Left ventricle myocardium inferior (tissue), 1 donor: ENCODE measurements at regions not wholly inside any gene's neighbourhood (a gene's known extent, or its start where the extent isn't known, plus 50 kb on each side); places are given as distances from the start of the nearest gene placed in this dataset.

Source experiments
- DNase-seq: peaks from one replicate; pipeline ENCODE4 v3.0.0-alpha.2; 2020
- H3K27ac ChIP-seq: fragments of 200-600 bp; replicated peaks from 2 replicates; pipeline ENCODE4 v1.8.0; 2021
- H3K27me3 ChIP-seq: fragments of 200-600 bp; 2 replicates; pipeline ENCODE4 v1.8.0; 2021; ENCODE audit warnings: low read depth
- H3K36me3 ChIP-seq: fragments of 200-600 bp; 2 replicates; pipeline ENCODE4 v1.8.0; 2021
- H3K4me1 ChIP-seq: fragments of 200-600 bp; 2 replicates; pipeline ENCODE4 v1.8.0; 2021
- H3K4me3 ChIP-seq: fragments of 200-600 bp; 2 replicates; pipeline ENCODE4 v1.8.0; 2021; ENCODE audit warnings: mild to moderate bottlenecking, moderate library complexity
- H3K9me3 ChIP-seq: fragments of 200-600 bp; replicated peaks from 2 replicates; pipeline ENCODE4 v1.8.0; 2021
- intact Hi-C: fragments of 100-400 bp; cut with micrococcal nuclease; formaldehyde crosslinking; loops from one replicate; pipeline ENCODE4 v1.11.0; 2022
- TF ChIP-seq, protein P1 (sequence below): fragments of 200-600 bp; IDR thresholded peaks from 2 replicates; pipeline ENCODE4 v1.8.0; 2021; ENCODE audit warnings: antibody characterized with exemption, mild to moderate bottlenecking, borderline replicate concordance
- donor health status: DM: no; HTN: yes; CAD: no; lungs with severe emphysema.

DNA sequence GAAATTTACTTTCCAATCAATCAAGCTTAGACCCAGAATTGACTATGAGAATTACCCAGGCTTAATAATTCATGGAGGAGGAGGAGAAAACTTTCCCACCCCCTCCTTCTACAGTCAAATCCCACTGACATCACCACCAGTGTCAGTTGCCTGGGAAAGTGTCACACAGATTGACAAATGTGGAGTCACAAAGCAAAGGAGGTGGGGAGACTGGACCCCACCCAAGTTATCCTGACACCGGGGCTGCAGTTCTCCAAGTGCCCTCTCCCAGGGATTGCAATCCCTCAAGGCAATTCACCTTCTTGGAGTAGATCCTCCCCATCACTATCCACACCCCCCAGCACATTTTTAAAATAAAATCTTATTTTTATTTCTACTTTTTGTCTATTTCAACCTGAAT, 100.2 kb upstream of the CDH11 start:
- H3K27me3 ChIP-seq: peaks cover 18% of the 10 kb centered on the region
- no peak overlapping the region for H3K27ac ChIP-seq
- no peaks in the 10 kb centered on the region for H3K4me1 ChIP-seq
- intact Hi-C loops: no loop called here
- TF ChIP-seq, protein P1, sequence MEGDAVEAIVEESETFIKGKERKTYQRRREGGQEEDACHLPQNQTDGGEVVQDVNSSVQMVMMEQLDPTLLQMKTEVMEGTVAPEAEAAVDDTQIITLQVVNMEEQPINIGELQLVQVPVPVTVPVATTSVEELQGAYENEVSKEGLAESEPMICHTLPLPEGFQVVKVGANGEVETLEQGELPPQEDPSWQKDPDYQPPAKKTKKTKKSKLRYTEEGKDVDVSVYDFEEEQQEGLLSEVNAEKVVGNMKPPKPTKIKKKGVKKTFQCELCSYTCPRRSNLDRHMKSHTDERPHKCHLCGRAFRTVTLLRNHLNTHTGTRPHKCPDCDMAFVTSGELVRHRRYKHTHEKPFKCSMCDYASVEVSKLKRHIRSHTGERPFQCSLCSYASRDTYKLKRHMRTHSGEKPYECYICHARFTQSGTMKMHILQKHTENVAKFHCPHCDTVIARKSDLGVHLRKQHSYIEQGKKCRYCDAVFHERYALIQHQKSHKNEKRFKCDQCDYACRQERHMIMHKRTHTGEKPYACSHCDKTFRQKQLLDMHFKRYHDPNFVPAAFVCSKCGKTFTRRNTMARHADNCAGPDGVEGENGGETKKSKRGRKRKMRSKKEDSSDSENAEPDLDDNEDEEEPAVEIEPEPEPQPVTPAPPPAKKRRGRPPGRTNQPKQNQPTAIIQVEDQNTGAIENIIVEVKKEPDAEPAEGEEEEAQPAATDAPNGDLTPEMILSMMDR: no peak
- H3K9me3 ChIP-seq: no peaks in the 10 kb centered on the region
- H3K36me3 ChIP-seq: no peaks in the 10 kb centered on the region
- DNase-seq: no peak
- no peak overlapping the region for H3K4me3 ChIP-seq

DNA sequence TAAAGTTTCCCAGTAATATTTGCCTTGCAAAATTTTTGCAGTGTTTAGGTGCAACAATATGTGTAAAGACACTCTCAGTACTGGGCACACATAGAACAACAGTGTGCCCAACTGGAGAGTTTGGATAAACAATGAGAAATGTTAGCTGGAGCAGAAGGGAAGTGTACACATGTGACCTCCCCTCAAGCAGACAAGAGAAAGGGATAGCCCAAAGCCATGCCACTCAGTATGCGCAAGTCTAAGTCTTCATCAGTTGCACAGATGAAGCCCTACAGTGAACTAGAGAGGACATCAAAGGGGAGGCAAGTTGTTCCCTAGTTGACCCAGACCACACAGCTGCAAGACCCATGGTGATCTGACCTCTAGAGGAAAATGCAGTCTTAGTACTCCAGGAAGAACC, 97.9 kb upstream of the CDH11 start:
- H3K4me1 ChIP-seq: no peaks in the 10 kb centered on the region
- intact Hi-C loops: no loop called here
- TF ChIP-seq, protein P1: no peak
- peaks cover 18% of the 10 kb centered on the region for H3K27me3 ChIP-seq
- no peaks in the 10 kb centered on the region for H3K9me3 ChIP-seq
- no peak overlapping the region for H3K4me3 ChIP-seq
- DNase-seq: no peak
- no peak overlapping the region for H3K27ac ChIP-seq
- H3K36me3 ChIP-seq: no peaks in the 10 kb centered on the region

DNA sequence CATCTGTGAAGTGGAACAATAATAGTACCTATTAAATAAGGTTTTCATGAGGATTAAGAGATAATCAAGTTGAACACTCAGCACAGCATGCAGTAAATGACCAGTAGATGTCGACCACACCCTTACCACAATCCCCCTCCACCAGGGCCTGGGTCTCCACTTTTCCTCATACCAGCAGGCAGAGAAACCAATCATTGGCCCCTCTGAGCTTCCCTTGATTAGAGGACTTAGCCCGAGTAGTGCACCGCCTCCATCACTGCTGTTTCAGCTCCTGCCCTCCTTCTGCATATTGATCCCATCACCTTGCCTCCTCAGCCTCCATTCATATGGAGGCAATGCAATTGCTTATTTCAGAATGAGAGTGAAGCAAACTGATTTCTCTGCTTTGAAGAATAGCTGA, 96.5 kb upstream of the CDH11 start:
- Histone ChIP-seq H3K27me3 (peaks cover 18% of the 10 kb centered on the region), H3K9me3 (no peaks in the 10 kb centered on the region), H3K4me1 (no peaks in the 10 kb centered on the region), H3K27ac (no peak overlapping the region), H3K4me3 (no peak overlapping the region), H3K36me3 (no peaks in the 10 kb centered on the region)
- TF ChIP-seq, protein P1: no peak
- DNase-seq: no peak
- intact Hi-C loops: no loop called here

DNA sequence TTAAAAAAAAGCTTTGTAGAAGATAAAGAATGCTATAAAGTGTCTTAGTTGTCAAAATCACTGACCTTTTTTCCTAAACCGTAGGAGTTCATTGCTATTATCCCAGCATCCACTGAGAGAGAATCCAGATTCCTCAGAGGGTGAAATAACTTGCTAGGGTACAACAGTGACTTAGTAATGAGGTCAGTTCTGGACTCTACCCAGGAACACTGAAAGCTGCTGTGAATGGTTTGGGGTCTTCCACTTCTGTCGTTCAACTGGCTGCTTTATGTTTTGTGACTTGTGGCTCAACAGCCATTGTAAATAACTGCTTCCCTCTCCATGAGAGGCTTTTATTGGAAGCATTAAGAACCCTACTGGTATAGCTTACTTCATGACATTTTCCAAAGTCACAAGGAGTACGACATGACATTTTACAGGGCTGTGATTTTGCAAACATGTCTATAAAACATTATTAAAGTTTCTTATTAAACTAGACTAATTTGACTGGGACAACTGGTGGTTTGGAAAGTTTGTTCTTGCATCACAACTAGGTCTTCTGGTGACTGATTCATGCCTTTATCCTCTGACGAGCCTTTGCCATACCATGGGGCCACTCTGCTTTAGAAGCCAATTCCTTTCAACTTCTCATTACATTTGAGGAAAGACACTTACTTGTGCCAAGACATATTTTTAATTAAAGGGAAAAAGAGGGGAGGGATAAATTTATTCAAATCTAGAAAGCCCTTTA, 92.2 kb upstream of the CDH11 start:
- DNase-seq: no peak
- no peaks in the 10 kb centered on the region for H3K4me1 ChIP-seq
- no peak overlapping the region for H3K27ac ChIP-seq
- H3K36me3 ChIP-seq: no peaks in the 10 kb centered on the region
- H3K9me3 ChIP-seq: no peaks in the 10 kb centered on the region
- no peak overlapping the region for H3K4me3 ChIP-seq
- intact Hi-C loops: no loop called here
- no peaks in the 10 kb centered on the region for H3K27me3 ChIP-seq
- TF ChIP-seq, protein P1: no peak

DNA sequence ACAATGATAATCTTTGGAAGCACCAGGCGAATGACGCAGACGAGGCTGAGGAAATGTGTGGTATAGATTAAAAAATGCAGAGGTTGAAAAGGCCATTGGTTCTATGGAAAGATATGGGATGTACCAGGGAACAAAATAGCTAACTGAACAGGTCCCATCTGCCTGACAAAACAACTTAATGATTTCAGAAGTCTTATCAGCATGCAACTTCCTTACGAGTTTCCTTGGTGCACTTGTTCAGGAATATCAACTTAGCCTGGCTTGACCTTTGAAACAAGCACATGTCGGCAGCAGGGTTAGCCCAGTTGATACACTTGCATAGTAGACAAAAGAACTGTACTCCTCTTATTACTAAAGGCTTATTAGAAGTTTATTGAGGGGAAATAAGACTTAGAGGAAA, 90.9 kb upstream of the CDH11 start:
- Histone ChIP-seq H3K4me3 (no peak overlapping the region), H3K4me1 (no peaks in the 10 kb centered on the region), H3K36me3 (no peaks in the 10 kb centered on the region), H3K27ac (no peak overlapping the region), H3K9me3 (no peaks in the 10 kb centered on the region), H3K27me3 (no peaks in the 10 kb centered on the region)
- DNase-seq: no peak
- intact Hi-C loops: no loop called here
- TF ChIP-seq, protein P1: no peak

DNA sequence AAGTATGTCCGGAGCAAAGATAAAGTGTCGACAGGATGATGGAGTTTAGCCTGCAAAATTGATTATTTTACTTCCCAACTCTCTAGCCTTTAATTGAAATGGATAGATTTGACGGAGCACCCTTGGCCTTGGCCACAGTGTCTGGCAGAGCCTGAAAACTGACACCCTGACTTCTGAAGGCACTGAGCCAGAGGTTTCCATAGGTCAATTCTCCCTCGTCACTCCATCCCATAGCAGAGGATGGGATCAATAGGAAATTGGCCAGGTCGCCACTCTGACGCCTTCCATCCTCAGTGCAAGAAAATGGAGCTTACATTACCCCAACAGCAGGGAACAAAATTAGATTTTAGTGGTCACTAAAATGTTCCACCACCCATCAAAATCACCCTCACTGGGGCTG, 90.4 kb upstream of the CDH11 start:
- Histone ChIP-seq H3K27ac (no peak overlapping the region), H3K4me1 (no peaks in the 10 kb centered on the region), H3K9me3 (no peaks in the 10 kb centered on the region), H3K27me3 (no peaks in the 10 kb centered on the region), H3K4me3 (no peak overlapping the region), H3K36me3 (no peaks in the 10 kb centered on the region)
- TF ChIP-seq, protein P1: no peak
- no peak for DNase-seq
- intact Hi-C loops: no loop called here
